ENCODE measurements at regions not wholly inside any gene's neighbourhood (a gene's known extent, or its start where the extent isn't known, plus 50 kb on each side); places are given as distances from the start of the nearest gene placed in this dataset.
"Not testable (repeated sequence)": the region's sequence is repeated elsewhere in the genome, so short reads cannot be mapped to it uniquely, and the experiment has no call there.

DNA sequence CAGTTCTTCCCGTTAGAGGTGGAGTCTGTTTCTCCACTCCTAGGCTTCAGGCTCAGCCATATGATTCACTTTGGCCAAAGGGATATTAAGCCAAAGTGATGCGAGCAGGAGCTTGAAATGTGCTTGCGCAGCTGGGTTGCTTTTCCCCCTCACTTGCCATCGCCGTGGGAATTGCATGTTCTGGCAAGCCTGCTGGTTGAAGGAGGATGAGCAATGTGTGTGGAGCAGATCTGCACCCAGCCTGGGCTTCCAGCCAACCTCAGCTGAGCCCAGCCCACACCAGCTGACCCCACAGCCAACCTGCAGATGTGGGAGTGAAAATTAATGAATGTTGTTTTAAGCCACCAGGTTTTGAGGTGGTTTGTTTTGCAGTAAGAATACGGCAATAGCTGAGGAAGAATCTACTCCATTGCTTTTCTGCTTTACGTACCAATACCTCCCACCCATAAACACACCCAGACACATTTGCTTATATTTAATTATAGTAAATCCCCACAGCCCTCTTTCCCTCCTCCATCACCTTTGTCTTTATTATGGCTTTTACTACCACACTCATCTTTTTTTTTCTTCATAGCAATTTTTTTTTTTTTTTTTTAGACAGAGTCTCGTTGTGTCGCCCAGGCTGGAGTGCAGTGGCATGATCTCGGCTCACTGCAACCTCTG lies 132.8 kb upstream of the FUNDC1 start:
- DNase-seq (ENCODE audit: low spot score): peak; percentile 70

DNA sequence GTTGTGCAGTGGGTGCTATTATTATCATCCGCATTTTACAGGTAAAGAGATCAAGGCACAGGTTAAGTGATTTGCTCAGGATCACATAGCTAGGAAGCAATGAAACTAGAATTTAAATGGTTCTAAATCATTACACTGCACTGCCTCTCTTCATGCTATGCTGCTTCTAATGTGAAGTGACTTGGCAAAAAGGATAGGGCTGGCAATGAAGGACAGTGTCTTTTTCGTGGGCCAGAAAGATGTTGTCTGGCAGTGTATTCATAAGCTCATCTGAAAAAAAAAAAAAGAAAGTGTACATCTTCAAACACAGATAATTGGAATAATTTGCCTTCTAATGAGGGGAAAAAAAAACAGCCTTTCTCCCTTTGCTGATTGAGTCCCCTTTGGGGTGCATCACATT lies 132.2 kb upstream of the FUNDC1 start:
- DNase-seq (ENCODE audit: low spot score): no peak

DNA sequence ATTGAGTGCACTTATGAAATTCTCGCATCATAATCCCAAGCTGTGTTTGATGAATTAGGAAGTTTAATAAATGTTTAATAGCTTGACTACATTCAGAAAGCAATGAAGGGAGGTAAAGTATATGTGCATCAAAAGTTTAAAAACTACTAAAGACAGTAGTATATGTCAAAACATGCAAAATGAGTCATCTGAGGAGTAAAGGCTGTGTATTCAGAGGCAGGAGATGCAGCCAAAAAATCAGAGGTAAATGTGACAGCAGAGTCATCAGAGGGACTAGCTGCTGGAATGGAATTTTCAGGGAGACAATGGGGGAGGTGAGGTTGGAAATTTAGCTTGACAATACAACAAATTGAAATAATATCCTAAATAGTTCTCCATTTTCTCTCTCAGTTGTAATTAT lies 127.0 kb upstream of the FUNDC1 start:
- no peak for DNase-seq (ENCODE audit: low spot score)

DNA sequence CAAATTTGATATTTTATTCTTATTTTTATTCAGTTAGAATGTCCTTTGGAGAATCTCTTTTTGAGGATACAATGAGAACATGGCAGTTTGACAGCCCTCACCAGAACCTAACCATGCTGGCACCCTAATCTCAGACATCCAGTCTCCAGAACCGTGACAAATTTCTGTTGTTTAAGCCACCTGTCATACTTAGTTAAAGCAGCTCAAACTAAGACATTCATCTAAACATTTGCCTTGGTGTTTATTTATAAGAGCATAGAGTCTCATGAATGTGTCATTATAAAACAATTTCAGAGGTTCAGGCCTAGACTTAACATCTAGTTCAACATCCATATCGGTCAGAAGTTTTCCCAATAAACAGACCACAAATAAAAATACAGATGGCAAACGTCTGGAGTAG lies 125.1 kb upstream of the FUNDC1 start:
- DNase-seq (ENCODE audit: low spot score): no peak

GRCh38 chrX:44657718-44658246 lies 115.1 kb upstream of the FUNDC1 start:
- not testable (repeated sequence) for DNase-seq (ENCODE audit: low spot score)

DNA sequence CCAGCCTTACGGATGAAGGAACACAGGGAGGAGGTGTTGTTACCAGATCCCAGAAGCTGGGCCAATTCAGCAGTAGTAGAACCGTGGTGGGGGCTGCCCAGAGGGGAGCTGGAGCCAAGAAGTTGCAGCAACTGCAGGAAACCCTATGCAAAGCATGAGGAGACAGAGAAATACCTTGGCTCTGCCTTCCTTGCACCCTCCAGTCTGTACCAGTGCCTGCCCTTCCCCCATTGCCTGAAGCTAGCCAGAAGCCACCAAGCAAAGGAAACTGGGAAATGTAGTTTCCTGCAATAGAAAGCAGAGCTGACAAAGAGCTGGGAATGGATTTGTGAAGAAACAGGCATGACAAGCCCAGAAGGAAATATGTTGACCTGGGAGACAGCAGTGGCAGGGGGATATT lies 108.7 kb upstream of the FUNDC1 start:
- no peak for DNase-seq (ENCODE audit: low spot score)

DNA sequence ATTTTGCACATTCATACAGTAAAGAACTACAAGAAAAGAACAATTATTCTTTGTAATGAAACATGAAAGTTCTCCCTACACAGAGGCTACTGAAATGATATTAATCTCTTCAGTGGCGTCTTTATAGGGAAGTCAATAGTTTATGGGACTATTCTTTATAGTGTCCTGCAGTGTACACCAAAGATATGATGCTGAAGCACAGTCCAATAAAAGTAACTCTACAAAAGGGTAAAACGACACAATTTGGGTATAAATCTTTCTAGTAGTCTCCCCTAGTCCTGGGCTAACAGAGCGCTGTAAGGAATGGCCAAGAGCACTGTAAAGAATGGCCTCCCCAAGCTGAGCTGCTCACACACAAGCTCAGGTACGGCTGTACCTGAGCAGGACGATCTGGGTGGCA lies 101.1 kb upstream of the FUNDC1 start:
- no peak for DNase-seq (ENCODE audit: low spot score)

GRCh38 chrX:44637282-44637681 lies 94.6 kb upstream of the FUNDC1 start:
- DNase-seq (ENCODE audit: low spot score): no peak

DNA sequence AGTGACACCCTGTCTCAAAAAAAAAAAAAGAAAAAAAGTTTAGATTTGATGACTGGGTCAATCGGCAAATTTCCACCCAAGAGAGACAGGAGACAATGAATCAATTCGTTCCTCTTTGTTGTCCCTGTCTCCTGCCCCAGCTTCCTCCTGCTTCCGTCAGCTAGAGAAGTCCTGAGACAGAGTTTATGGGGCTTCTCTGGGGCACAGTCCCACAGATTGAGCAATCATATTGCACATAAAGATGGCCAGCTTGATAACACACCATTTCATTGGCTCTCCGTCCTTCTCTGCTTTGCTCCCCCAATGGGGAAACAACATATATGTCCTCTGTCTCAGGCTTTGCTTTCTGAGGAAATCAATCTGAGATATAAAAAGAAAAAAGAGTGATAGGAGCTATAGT lies 78.4 kb upstream of the FUNDC1 start:
- no peak for DNase-seq (ENCODE audit: low spot score)

DNA sequence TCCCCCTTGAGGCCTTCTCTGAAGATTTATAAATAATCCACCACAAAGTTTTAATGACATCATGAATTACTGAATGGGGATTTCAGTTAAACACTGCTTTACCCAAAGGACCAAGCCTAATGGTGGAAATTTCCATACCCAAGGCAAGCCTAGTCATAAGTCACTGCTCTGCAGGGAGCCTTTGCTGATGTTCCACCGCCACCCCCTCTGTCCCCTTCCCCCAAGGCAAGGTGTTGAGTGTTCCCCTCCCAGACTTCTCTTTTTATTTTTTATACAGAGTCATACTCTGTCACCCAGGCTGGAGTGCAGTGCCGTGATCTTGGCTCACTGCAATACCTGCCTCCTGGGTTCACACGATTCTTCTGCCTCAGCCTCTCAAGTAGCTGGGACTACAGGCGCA lies 76.4 kb upstream of the FUNDC1 start:
- DNase-seq (ENCODE audit: low spot score): no peak

DNA sequence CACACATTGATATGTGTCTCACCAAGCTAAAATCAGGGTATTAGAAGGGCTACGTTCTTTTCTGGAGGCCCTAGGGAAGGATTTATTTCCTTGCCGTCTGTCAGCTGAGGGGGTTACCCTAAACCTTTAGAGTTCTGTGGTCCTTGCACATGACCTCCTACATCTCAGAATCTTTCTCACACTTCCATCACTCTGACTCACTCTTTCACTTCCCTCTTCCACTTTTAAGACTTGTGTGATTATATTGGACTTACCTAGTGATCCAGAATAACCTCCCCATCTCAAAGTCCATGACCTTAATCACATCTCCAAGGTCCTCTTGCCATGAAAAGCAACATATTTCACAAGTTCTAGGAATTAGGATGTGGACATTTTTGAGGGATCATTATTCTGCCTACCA lies 53.6 kb upstream of the FUNDC1 start:
- no peak for DNase-seq (ENCODE audit: low spot score)

Measured in D341Med (cell line).